ENCODE measurements at regions not wholly inside any gene's neighbourhood (a gene's known extent, or its start where the extent isn't known, plus 50 kb on each side); places are given as distances from the start of the nearest gene placed in this dataset.
"Not testable (repeated sequence)": the region's sequence is repeated elsewhere in the genome, so short reads cannot be mapped to it uniquely, and the experiment has no call there.

DNA sequence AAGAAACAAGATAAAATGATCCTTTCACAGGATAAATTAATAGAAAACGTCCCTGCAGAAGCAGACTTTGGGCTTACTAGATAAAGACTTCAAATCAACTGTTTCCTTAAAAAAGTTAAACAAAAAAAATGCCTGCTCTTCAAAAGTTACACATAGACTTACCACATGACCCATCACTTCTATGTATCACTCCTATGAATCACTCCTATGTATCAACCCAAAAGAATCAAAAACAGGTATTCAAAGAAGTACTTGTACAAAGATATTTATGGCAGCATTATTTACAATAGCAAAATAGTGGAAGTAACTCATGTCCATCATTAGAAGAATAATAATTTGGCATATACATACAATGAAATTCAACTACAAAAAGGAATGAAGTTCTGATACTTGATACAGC is 56.3 kb upstream of the PRDM9 start:
- no peak for FAIRE-seq
- no peak for DNase-seq (ENCODE audit: insufficient read length, low spot score)

GRCh38 chr5:23450187-23450586 is 57.2 kb upstream of the PRDM9 start:
- FAIRE-seq (no peak), DNase-seq (ENCODE audit: insufficient read length, low spot score) (no peak)

GRCh38 chr5:23448627-23449026 is 58.8 kb upstream of the PRDM9 start:
- DNase-seq (ENCODE audit: insufficient read length, low spot score) (no peak), FAIRE-seq (no peak)

DNA sequence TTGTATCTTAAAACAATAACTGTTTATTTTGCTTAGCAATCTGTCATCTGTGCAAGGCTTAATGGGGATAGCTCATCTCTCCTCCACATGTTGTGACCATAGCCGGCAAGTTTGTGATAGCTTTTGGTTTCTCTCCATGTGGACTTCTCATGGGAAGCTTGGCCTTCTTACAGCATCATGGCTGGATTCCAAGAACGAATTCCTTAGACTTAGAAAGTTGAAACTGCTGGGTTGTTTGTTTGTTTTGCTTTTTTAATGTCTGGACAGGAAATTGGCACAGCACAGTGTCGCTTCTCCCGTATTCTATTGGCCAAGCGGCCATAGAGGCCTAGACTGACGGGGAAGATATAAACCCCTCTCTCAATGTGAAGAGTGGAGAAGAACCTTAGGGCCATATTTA is 61.0 kb upstream of the PRDM9 start:
- FAIRE-seq (no peak), DNase-seq (ENCODE audit: insufficient read length, low spot score) (no peak)

- no peak for FAIRE-seq
Observed at GRCh38 chr5:23445573-23445972, 61.8 kb upstream of the PRDM9 start.

DNA sequence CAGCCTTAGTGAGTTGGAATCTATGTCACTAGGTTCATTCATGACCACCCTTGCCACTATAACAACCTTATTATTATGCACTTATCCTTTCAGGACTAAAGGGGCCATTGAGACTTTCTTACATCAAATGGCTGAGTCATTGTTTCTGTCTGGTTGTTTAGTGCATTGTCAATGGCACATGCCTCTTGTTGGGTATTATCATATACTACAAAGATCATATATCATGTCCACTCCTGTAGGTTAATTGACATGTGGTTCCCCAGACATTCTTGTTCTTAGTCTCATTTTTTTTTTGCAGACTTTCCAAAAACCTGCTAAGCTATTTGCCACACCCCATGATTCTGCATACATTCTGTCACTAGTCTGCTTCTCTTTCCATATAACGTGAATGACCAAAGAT is 66.7 kb upstream of the PRDM9 start:
- FAIRE-seq = no peak
- no peak for DNase-seq (ENCODE audit: insufficient read length, low spot score)

More at GRCh38 chr5:23445573-23445972, 61.8 kb upstream of the PRDM9 start:
- no peak for DNase-seq (ENCODE audit: insufficient read length, low spot score)

GRCh38 chr5:23437011-23437410 is 70.4 kb upstream of the PRDM9 start:
- DNase-seq (ENCODE audit: insufficient read length, low spot score) (no peak), FAIRE-seq (no peak)

- no peak for DNase-seq (ENCODE audit: insufficient read length, low spot score)
- FAIRE-seq = no peak
Observed at GRCh38 chr5:23433534-23434315, 73.7 kb upstream of the PRDM9 start.

GRCh38 chr5:23428705-23429104 is 78.7 kb upstream of the PRDM9 start:
- no peak for FAIRE-seq
- no peak for DNase-seq (ENCODE audit: insufficient read length, low spot score)

DNA sequence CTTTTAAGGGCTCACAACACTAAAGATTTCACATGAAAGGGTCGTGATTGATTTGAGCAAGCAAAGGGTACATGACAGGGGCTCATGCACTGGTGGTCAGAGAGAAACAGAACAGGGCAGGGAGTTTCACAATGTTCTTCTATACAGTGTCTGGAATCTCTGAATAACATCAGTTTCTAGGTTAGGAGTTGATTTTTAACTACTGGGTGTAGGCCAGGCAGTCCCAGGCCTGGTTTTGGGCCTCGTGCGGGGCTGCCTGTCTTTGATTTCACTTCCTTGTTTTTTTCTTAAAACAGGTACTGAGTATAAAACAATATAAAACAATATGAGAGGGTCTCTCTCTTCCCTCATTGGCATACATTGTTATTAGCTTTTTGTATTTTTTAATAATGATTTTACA is 87.2 kb upstream of the PRDM9 start:
- not testable (repeated sequence) for DNase-seq (ENCODE audit: insufficient read length, low spot score); FAIRE-seq

- FAIRE-seq = no peak
- no peak for DNase-seq (ENCODE audit: insufficient read length, low spot score)
Observed at GRCh38 chr5:23419115-23419514, 88.3 kb upstream of the PRDM9 start.

DNA sequence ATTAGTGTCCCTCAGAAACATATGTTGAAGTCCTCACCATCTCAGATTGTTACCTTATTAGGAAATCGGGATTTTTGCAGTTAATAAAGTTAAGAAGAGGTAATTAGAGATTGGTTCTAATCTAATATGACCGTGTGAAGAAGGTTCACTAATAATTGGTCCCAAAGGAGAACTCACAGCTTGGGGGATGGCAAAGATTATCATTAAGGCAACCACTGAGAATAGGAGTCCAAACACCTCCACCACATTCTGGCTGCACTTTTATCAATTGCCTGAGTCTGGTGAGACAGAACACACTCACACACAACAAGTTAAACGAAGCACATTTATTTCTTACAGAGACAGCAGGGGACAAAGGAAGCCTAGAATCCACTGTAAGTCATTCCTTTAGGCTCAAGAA is 94.9 kb upstream of the PRDM9 start:
- DNase-seq (ENCODE audit: insufficient read length, low spot score) = no peak
- FAIRE-seq = no peak

- FAIRE-seq (no peak), DNase-seq (ENCODE audit: insufficient read length, low spot score) (no peak)
Observed at GRCh38 chr5:23411994-23412393, 95.4 kb upstream of the PRDM9 start.

DNA sequence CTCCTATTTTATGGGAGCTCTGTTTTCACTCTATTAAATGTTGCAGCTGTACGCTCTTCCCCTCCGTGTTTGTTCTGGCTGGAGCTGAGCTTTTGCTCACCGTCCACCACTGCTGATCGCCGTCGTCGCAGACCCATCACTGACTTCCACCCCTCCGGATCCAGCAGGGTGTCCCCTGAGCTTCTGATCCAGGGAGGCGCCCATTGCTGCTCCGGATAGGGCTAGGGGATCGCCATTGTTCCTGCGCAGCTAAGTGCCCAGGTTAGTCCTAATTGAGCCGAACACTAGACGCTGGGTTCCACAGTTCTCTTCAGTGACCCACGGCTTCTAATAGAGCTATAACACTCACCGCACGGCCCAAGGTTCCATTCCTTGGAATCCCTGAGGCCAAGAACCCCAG is 96.2 kb upstream of the PRDM9 start:
- no peak for DNase-seq (ENCODE audit: insufficient read length, low spot score)
- FAIRE-seq = no peak

DNA sequence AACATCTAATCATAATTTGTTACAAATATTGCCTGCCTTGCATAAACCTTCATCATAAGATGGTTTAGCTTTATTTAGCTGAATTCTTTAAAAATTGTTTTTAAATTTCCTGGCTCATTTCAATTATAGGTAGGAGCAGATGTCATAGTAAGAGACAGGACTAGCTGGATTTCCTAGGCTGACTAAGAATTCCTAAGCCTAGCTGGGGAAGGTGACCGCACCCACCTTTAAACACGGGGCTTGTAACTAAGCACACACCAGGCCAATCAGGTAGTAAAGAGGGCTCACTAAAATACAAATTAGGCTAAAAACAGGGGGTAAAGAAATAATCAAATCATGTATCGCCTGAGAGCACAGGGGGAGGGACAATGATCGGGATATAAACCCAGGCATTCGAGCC is 96.6 kb upstream of the PRDM9 start:
- not testable (repeated sequence) for FAIRE-seq; DNase-seq (ENCODE audit: insufficient read length, low spot score)

DNA sequence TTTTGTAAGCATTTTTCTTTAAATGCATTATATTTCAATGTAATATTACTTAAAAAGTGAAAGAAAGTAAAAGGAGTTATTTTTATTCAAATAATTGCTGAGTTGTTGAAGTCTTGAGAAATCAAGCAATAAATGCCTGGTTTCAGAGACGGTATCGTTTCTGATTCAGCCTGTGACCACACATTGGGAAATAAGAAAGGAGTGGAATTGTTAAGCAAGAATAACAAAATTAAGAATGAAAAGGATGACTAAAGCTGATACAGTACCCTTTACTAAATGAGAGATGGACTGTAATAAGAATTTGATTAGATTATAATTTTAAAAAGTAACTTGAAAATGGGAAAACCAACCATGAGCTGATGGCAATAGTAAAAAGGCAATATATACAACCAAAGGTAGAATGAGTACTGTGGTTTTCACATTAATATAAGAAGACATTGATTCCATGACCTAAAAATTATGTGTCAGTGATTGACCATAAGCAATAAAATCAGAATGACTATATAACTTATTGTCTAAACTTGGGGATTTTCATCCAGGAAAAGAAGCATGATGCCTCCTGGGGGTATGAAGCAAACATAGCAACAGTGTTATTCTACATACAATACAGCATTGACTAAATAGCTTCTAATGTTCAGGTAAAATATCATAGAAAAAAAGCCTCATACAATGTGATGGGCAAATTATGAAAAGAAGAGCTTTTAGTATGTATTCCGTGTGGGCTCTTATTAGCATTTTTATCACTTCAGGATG is 101.9 kb upstream of the PRDM9 start:
- FAIRE-seq (no peak), DNase-seq (ENCODE audit: insufficient read length, low spot score) (no peak)

DNA sequence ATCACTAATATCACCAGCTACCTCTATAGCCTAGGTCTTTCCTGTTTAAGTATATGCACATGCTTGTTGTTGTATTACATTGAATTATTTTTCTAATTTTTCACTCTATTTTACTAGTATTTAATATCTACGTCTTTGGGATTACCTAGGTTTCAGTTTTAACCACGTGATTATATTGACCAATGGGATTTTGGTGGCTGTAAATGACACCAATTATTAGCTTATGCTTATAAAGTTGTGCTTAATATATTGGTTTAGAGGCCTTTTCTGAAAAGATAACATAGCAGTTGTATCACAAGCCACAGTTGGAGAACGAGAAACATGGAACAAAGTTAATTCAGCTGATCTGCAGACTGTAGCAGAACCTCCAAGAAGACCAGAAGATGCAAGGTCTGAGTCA is 104.8 kb upstream of the PRDM9 start:
- no peak for FAIRE-seq
- no peak for DNase-seq (ENCODE audit: insufficient read length, low spot score)

GRCh38 chr5:23400951-23401350 is 106.5 kb upstream of the PRDM9 start:
- DNase-seq (ENCODE audit: insufficient read length, low spot score) = no peak
- FAIRE-seq = no peak

DNA sequence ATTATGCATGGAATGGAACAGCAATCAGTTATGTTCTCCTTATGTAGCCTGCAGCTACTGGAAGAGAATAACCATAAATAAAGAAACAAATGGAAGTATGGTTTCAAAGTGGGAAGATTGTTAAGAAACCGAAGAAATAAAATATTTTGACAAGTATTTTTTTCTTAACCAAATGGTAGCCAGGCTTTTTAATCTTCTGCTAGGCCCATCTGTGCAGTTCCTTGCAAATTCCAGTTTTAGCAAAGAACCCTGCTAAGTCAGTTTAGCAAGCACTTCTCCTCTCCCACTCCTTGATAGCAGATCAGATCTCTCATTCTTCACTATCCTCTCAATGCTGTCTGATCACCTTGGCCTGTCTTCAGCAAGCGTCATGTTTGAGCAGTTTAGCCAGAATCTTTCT is 111.1 kb upstream of the PRDM9 start:
- no peak for DNase-seq (ENCODE audit: insufficient read length, low spot score)
- FAIRE-seq = no peak

DNA sequence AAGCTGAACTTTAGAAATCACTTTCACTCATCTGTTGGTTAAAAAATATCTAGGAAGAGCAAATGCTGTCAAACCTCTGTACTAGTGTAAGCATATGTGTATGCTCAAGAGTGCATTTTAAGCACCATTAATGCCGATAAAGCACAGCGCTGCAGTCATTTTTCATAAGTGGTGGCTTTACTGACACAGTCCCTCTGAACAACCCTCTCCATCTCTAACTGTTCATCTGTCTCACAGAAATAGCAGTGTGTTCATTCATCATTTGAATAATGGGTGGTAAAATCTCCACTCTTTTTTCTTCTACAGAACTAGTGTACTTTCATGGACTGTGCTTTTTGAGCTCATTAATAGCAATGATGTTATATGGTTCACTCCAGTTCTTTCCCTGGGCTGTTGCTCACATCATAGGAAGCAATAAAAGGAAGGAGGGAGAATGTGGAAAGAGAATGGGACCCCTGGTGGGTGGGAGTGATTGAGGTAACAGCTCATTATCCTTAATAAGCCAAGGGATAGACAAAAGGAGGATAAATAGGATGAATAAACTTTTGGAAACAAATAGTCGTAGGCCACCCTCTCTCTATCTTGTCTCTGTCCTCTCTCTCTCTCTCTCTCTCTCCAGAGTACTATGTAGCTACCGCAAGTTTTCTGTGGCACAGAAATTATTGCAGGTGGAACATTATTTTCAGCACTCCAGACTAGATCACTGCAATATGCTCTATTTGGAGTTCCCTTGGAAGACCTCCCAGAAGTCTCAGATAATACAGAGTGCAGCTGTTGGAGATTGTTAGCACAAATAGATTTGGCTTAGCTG is 117.9 kb upstream of the PRDM9 start:
- no peak for FAIRE-seq
- no peak for DNase-seq (ENCODE audit: insufficient read length, low spot score)

GRCh38 chr5:23385036-23385435 is 122.4 kb upstream of the PRDM9 start:
- no peak for DNase-seq (ENCODE audit: insufficient read length, low spot score)
- no peak for FAIRE-seq

Measured in GM19239 (cell line).